Liver (tissue), 8 donors: ENCODE measurements at regions not wholly inside any gene's neighbourhood (a gene's known extent, or its start where the extent isn't known, plus 50 kb on each side); places are given as distances from the start of the nearest gene placed in this dataset.

Experiments used
- DNase-seq: peaks from one replicate; pipeline ENCODE4 v3.0.0-alpha.2; 2017; ENCODE audit warnings: low spot score
- H3K27ac ChIP-seq, 2 donors: one replicate each; pipeline ENCODE4 v1.7.0; 2013; ENCODE audit warnings: inconsistent platforms in 2 of 2, low read length in 2 of 2, control low read depth in 1 of 2, low read depth in 1 of 2, mild to moderate bottlenecking in 1 of 2
- H3K27me3 ChIP-seq, 4 donors: one replicate each; pipeline versions ENCODE4 v1.6.1 to v1.7.0; 2013; ENCODE audit warnings: low read length in 3 of 4, inconsistent platforms in 1 of 4, mild to moderate bottlenecking in 1 of 4, moderate library complexity in 1 of 4; ENCODE audit not compliant: control insufficient read depth in 4 of 4, insufficient read depth in 4 of 4
- H3K36me3 ChIP-seq, 4 donors: one replicate each; pipeline versions ENCODE4 v1.6.1 to v1.7.0; 2013; ENCODE audit warnings: low read length in 3 of 4, mild to moderate bottlenecking in 3 of 4, low read depth in 1 of 4, moderate library complexity in 1 of 4; ENCODE audit not compliant: control insufficient read depth in 4 of 4, insufficient read depth in 3 of 4
- H3K4me1 ChIP-seq, 4 donors: one replicate each; pipeline versions ENCODE4 v1.6.1 to v1.7.0; 2013; ENCODE audit warnings: low read length in 3 of 4, mild to moderate bottlenecking in 3 of 4, moderate library complexity in 1 of 4; ENCODE audit not compliant: control insufficient read depth in 4 of 4, insufficient read depth in 4 of 4
- H3K4me3 ChIP-seq, 3 donors: one replicate each; pipeline versions ENCODE4 v1.6.1 to v1.7.0; 2013; ENCODE audit warnings: low read length in 3 of 3, control low read depth in 1 of 3, low read depth in 1 of 3, mild to moderate bottlenecking in 1 of 3
- H3K9ac ChIP-seq, 2 donors: one replicate each; pipeline ENCODE4 v1.7.0; 2013; ENCODE audit warnings: low read length in 2 of 2, mild to moderate bottlenecking in 2 of 2, moderate library complexity in 2 of 2, control low read depth in 1 of 2, low read depth in 1 of 2
- H3K9me3 ChIP-seq, 4 donors: one replicate each; pipeline versions ENCODE4 v1.6.1 to v1.7.0; 2013; ENCODE audit warnings: low read length in 3 of 4; ENCODE audit not compliant: control insufficient read depth in 4 of 4
- EGR1 ChIP-seq, 2 donors: IDR thresholded peaks; 2 replicates each; pipeline ENCODE4 v1.6.1; 2016 to 2018; ENCODE audit warnings: antibody characterized with exemption in 2 of 2, low read depth in 2 of 2
- FOXA1 ChIP-seq: IDR thresholded peaks from 2 replicates; pipeline ENCODE4 v1.6.1; 2016; ENCODE audit warnings: antibody characterized with exemption
- FOXA2 ChIP-seq: IDR thresholded peaks from 2 replicates; pipeline ENCODE4 v1.6.1; 2016; ENCODE audit warnings: antibody characterized with exemption
- GABPA ChIP-seq, 2 donors: IDR thresholded peaks in 1 of 2; conservative IDR thresholded peaks in 1 of 2; 2 replicates each; pipeline ENCODE4 v1.6.1; 2016; ENCODE audit warnings: antibody characterized with exemption in 2 of 2, mild to moderate bottlenecking in 1 of 2, moderate library complexity in 1 of 2
- HNF4A ChIP-seq, 2 donors: conservative IDR thresholded peaks; 2 replicates each; pipeline ENCODE4 v1.6.1; 2016; ENCODE audit warnings: antibody characterized with exemption in 2 of 2, mild to moderate bottlenecking in 2 of 2
- HNF4G ChIP-seq: IDR thresholded peaks from 2 replicates; pipeline ENCODE4 v1.6.1; 2016; ENCODE audit warnings: antibody characterized with exemption
- JUND ChIP-seq, 2 donors: IDR thresholded peaks; 2 replicates each; pipeline ENCODE4 v1.6.1; 2016; ENCODE audit warnings: antibody characterized with exemption in 2 of 2
- RAD21 ChIP-seq, 2 donors: IDR thresholded peaks; 2 replicates each; pipeline ENCODE4 v1.6.1; 2016; ENCODE audit warnings: antibody characterized with exemption in 2 of 2, mild to moderate bottlenecking in 2 of 2
- REST ChIP-seq: IDR thresholded peaks from 2 replicates; pipeline ENCODE4 v1.6.1; 2016; ENCODE audit warnings: antibody characterized with exemption, mild to moderate bottlenecking
- RXRA ChIP-seq, 2 donors: IDR thresholded peaks; 2 replicates each; pipeline ENCODE4 v1.6.1; 2017 to 2018; ENCODE audit warnings: antibody characterized with exemption in 2 of 2, mild to moderate bottlenecking in 1 of 2
- SP1 ChIP-seq: IDR thresholded peaks from 2 replicates; pipeline ENCODE4 v1.6.1; 2018; ENCODE audit warnings: antibody characterized with exemption, mild to moderate bottlenecking
- TAF1 ChIP-seq: conservative IDR thresholded peaks from 2 replicates; pipeline ENCODE4 v1.6.1; 2016; ENCODE audit warnings: antibody characterized with exemption, mild to moderate bottlenecking
- YY1 ChIP-seq: IDR thresholded peaks from 2 replicates; pipeline ENCODE4 v1.6.1; 2016; ENCODE audit warnings: antibody characterized with exemption, mild to moderate bottlenecking
- ZBTB33 ChIP-seq: IDR thresholded peaks from 2 replicates; pipeline ENCODE4 v1.6.1; 2016; ENCODE audit warnings: antibody characterized with exemption
- WGBS: extraction: QIAGEN DNeasy Blood & Tissue Kit; methylation state at CpG from one replicate; pipeline ENCODE4 v1.1.7; 2013; 5-methylcytosine and 5-hydroxymethylcytosine counted together
- TF ChIP-seq, protein P1 (sequence below): fragments of 150-350 bp; IDR thresholded peaks from 2 replicates; pipeline ENCODE4 v1.5.1; 2017; ENCODE audit warnings: improper control_type of control experiment, low read depth, low read length; ENCODE audit not compliant: missing input control
- donor health status: healthy.
- donor health status: healthy.
- donor health status: healthy.
- donor health status: healthy.
- donor health status: healthy.

GRCh38 chr10:53548664-53549063 is 776.1 kb upstream of the MBL2 start:
- TF ChIP-seq FOXA2 (no peak), ZBTB33 (no peak), RAD21 (IDR thresholded peaks at IDR 0.05) (no peak)
- TF ChIP-seq, protein P1, sequence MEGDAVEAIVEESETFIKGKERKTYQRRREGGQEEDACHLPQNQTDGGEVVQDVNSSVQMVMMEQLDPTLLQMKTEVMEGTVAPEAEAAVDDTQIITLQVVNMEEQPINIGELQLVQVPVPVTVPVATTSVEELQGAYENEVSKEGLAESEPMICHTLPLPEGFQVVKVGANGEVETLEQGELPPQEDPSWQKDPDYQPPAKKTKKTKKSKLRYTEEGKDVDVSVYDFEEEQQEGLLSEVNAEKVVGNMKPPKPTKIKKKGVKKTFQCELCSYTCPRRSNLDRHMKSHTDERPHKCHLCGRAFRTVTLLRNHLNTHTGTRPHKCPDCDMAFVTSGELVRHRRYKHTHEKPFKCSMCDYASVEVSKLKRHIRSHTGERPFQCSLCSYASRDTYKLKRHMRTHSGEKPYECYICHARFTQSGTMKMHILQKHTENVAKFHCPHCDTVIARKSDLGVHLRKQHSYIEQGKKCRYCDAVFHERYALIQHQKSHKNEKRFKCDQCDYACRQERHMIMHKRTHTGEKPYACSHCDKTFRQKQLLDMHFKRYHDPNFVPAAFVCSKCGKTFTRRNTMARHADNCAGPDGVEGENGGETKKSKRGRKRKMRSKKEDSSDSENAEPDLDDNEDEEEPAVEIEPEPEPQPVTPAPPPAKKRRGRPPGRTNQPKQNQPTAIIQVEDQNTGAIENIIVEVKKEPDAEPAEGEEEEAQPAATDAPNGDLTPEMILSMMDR, result no peak
- Histone ChIP-seq H3K4me3 (no peak overlapping the region), H3K36me3 (no peaks in the 10 kb centered on the region), H3K27ac (no peak overlapping the region), H3K9me3 (no peaks in the 10 kb centered on the region), H3K9ac (no peak overlapping the region), H3K27me3 (no peaks in the 10 kb centered on the region), H3K4me1 (no peaks in the 10 kb centered on the region)
- WGBS, result 98% methylated on average over 1 of the region's 1 CpG
- no peak for DNase-seq

DNA sequence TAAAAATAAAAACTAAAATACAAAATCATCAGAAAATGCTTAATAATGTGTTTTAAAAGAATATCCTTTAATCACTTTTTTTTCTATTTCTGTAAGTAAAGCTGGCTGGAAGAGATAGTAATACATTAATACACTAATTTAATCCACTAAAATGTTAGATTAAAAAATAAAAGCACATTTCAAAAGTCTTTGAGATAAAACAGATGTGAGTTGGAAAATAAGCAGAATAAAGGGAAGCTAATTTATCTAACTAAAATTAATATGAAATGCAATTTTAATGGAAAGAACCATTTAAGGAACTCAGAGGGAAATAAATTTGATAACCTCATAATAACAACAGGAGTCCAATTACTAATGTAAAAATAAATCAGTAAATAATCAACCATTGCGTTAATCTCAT is 774.8 kb upstream of the MBL2 start:
- no peaks in the 10 kb centered on the region for H3K4me1 ChIP-seq
- no peak overlapping the region for H3K27ac ChIP-seq
- H3K4me3 ChIP-seq, result no peak overlapping the region
- H3K27me3 ChIP-seq, result no peaks in the 10 kb centered on the region
- WGBS, result 82% methylated on average over 1 of the region's 1 CpG
- H3K36me3 ChIP-seq, result no peaks in the 10 kb centered on the region
- no peak for DNase-seq
- H3K9ac ChIP-seq, result no peak overlapping the region
- no peaks in the 10 kb centered on the region for H3K9me3 ChIP-seq
- TF ChIP-seq SP1, result no peak
- TF ChIP-seq HNF4G, result no peak
- no peak for TF ChIP-seq REST
- TF ChIP-seq TAF1, result no peak
- no peak for TF ChIP-seq RXRA (IDR thresholded peaks at IDR 0.05)
- TF ChIP-seq HNF4A (conservative IDR thresholded peaks at IDR 0.05), result no peak
- no peak for TF ChIP-seq FOXA2
- TF ChIP-seq, protein P1, result no peak
- no peak for TF ChIP-seq ZBTB33
- TF ChIP-seq JUND (IDR thresholded peaks at IDR 0.05), result no peak
- no peak for TF ChIP-seq FOXA1
- TF ChIP-seq YY1, result no peak
- no peak for TF ChIP-seq EGR1 (IDR thresholded peaks at IDR 0.05; ENCODE audit: low read depth in 2 of 2)
- no peak for TF ChIP-seq GABPA (IDR thresholded peaks at IDR 0.05 in 1 of 2, conservative IDR thresholded peaks at IDR 0.05 in 1 of 2)
- no peak for TF ChIP-seq RAD21 (IDR thresholded peaks at IDR 0.05)
